ENCODE measurements at regions not wholly inside any gene's neighbourhood (a gene's known extent, or its start where the extent isn't known, plus 50 kb on each side); places are given as distances from the start of the nearest gene placed in this dataset.

DNA sequence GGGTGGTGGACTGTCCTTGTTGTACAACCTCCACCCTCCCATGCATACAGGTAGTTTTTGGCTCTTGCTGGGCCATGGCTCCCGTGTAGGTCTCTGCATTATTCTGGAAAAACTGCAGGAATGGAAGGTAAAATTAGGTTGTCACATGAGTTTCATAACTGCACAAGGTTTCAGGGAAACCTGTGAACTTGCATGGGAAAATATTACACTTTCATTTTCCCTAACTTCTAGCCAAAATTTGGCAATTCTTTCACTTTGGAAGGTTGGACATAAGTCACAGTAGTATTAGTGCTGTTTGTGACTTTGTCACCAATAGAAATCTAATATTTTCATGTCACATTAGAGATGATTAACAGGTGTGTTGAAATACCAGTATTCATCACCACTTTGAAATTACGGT is 118.1 kb upstream of the MGAT5 start:
- no peak for DNase-seq (ENCODE audit: low read depth in 1 of 2, low spot score in 1 of 2)

DNA sequence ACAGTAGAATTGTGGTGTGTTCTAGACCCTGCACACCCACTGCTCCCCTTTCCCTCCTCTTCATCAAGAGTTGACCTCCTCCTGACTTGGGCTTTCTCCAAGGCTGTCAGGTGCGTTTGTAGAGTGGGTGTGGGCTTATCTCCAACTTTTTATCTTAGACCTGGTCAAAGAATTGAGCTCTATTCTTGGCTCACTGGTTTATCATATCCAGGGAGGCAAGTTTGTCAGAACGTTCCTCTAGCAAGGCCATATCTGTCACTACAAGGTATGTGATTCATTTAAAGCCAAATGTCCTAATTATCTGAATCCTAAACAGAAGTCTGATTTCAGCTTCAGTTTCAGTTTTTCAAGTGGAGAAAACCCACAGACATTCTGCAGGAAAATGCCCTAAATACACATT is 117.1 kb upstream of the MGAT5 start:
- no peak for DNase-seq (ENCODE audit: low read depth in 1 of 2, low spot score in 1 of 2)

DNA sequence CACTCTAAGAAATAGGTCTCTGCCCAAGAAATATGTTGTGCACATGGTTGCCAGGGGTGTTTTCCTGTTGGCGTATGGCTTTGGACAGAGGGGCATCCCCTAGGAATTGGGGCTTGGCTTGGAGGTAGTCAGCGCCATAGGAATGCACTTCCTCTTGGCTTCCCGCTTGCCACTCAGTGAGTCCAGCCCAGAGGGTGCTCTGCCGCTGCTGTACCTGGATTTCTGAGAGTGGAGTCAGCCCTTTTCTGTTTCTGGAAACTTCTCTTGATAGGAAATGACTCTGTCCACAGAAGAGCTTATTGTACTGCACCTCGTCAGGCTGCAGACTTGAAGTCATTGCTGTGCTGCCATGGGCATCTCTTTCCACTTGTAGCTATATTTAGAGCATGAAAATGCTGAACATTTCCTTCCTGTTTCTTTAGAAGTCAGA is 116.7 kb upstream of the MGAT5 start:
- DNase-seq (ENCODE audit: low read depth in 1 of 2, low spot score in 1 of 2): no peak

DNA sequence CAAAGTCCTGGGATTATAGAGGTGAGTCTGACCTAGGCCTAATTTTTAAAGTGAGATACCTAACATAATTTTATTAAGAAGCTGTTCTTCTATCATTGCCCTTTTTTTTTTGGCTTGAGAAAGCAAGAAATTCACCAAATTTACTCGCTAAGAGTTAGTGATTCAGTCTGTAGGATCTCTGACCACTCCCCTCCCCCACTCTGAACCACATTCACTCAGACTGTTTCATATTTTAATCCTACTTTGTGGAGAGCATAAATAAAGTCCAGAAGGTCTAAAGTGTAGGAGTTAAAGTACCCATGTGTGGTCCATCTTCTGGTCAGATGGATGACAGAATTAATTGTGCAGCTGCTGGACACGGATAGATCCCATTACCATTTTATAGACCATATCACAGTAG is 115.8 kb upstream of the MGAT5 start:
- no peak for DNase-seq (ENCODE audit: low read depth in 1 of 2, low spot score in 1 of 2)

GRCh38 chr2:134139611-134140010 is 114.3 kb upstream of the MGAT5 start:
- no peak for DNase-seq (ENCODE audit: low read depth in 1 of 2, low spot score in 1 of 2)

DNA sequence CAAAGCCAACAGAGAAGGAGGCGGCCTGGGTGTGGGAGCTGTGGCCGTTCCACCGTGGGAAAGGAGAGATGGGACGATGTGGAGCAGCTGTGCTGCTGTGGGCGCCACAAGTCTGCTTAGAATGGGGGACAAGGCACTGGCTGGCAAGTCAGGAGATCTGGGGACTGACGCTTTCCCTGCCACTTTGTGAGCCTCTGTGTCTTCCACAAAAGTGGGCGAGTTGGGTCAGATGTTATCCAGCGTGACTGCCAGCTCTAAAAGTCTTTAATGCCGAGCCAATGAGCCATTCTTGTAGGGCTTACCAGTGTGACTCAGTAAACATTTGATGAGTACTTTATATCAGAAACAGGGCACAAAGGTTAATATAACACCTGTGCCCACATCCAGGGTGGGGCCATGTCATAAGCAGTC is 113.6 kb upstream of the MGAT5 start:
- no peak for DNase-seq (ENCODE audit: low read depth in 1 of 2, low spot score in 1 of 2)

DNA sequence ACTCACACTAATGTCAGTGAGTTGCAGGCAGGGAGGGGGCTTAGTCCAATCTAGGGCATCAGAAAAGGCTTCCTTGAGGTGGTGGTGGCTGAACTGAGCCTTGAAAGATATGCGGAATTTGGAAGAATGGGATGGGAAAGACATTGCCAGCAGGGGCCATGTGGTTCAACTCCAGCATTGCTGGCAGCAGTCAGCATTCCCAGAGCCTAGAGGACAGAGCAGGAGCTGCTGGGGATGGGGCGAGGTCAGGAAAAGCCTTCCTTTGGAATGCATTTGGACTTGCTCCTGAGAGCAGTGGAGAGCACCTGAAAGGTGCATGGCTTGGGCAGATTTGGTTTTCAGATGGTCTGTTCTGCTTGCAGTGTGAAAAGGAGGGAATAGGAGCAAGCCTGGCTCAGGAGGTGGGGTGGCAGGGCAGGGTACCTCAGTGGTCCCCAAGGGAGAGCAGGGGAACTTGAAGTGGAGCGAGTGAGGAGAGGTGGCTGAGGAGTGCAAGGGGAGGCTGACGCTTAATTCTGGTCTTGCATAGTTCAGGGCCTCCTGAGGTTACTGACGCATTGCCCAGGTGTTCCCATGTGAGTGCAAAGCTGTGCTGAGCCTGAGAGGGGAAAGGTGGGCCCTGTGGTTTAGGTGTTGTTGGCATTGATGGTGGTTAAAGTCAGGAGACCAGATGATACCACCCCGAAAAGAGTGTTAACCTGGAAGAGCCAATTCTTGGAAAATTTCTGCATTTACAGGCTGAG is 112.1 kb upstream of the MGAT5 start:
- no peak for DNase-seq (ENCODE audit: low read depth in 1 of 2, low spot score in 1 of 2)

DNA sequence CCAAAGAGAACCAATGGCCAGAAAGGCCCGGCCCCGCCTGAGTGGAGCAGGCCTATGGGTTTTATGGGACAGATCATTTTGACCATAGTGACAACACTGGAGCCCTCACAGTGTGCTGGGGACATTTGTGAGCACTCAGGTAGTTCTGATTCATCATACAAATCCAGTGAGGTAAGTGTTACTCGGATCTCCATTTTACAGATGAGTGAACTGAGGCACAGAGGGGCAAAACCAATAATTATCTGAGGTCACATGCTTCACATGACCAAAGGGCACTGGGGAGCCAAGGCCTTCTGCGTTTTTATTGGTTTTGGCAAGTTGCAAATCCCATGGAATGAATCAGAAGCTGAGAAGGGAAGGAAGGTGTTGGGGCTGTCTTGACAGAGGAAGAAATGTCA is 111.5 kb upstream of the MGAT5 start:
- no peak for DNase-seq (ENCODE audit: low read depth in 1 of 2, low spot score in 1 of 2)

GRCh38 chr2:134142903-134143302 is 111.0 kb upstream of the MGAT5 start:
- DNase-seq (ENCODE audit: low read depth in 1 of 2, low spot score in 1 of 2): no peak

DNA sequence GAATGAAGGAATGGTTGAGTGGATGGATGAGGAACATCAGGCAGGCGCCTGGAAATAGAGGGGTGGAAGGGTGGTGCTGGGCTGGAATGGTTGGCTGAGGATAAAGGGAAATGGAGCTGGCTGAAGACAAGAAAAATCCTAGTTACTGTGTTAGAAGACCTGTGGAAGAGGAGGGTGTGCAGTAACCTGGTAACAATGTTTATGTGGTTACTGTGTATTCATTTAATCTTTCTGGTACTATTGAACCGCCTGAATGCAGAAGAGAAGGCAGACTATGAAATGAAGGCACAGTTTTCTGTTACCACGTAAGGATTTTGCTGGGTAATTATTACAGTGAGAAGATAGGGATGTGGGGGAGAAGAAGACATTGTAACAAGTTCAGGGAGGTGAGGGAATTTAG is 110.3 kb upstream of the MGAT5 start:
- no peak for DNase-seq (ENCODE audit: low read depth in 1 of 2, low spot score in 1 of 2)

- DNase-seq (ENCODE audit: low read depth in 1 of 2, low spot score in 1 of 2): no peak
These were observed 109.7 kb upstream of the MGAT5 start for GRCh38 chr2:134144081-134144596.

DNA sequence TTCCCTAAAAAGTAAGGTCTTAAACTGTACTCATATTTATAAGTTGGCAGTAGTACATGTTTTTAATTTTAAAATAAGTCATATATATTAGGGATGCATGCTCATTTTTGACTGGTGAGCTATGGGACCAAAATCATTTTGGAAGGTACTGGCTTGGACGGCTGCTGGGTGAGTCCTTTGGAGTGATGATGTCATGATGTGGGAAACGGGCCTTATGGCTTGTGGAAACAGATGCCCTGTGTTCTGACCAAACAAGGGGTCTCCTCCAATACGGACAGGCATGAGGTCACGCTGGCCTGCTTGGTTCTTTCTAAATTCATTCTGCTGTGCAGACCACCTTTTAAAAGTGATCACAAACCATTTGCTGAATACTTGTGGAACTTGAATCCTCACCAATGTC is 109.2 kb upstream of the MGAT5 start:
- DNase-seq (ENCODE audit: low read depth in 1 of 2, low spot score in 1 of 2): no peak

GRCh38 chr2:134145519-134145918 is 108.4 kb upstream of the MGAT5 start:
- DNase-seq (ENCODE audit: low read depth in 1 of 2, low spot score in 1 of 2): no peak

GRCh38 chr2:134146161-134146560 is 107.7 kb upstream of the MGAT5 start:
- no peak for DNase-seq (ENCODE audit: low read depth in 1 of 2, low spot score in 1 of 2)

DNA sequence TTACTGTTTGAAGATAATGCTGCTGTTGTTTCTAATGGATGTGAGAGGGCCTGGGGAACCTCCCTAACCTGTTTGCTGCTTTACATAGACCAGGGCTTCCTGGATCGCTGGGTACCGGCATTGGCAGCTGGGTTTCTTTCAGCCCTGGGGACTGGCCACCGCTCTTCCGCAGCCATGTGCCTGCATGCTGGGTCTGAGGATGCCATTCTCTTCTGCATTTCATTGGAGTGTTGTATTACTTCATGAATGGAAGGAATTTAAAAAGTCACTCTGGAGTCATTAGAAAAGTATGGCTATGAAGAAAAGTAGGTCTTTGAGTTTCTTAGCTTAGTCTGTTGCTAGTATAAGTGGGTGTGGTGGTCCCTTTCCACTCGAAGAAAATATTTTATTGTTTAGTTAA is 107.3 kb upstream of the MGAT5 start:
- DNase-seq (ENCODE audit: low read depth in 1 of 2, low spot score in 1 of 2): no peak

DNA sequence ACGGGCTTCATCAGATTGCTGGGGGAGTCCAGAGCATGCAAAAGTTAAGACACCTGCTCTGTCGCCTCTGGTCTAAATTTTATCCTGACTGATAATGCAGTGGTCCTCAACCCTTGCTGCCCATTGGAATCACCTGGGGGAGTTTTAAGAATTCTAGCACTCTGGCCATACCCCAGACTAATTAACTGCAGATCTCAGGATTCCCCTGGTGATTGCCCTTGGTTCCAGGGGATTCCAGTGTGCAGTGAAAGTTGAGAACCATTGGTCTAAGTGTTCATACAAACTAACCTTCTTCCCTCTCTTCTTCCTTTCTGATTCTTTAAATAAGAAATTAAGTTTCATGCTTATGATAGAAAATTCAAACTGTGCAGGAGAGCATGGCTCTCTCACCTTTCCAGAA is 105.7 kb upstream of the MGAT5 start:
- no peak for DNase-seq (ENCODE audit: low read depth in 1 of 2, low spot score in 1 of 2)

- DNase-seq (ENCODE audit: low read depth in 1 of 2, low spot score in 1 of 2): no peak
These were observed 104.9 kb upstream of the MGAT5 start for GRCh38 chr2:134148843-134149472.

DNA sequence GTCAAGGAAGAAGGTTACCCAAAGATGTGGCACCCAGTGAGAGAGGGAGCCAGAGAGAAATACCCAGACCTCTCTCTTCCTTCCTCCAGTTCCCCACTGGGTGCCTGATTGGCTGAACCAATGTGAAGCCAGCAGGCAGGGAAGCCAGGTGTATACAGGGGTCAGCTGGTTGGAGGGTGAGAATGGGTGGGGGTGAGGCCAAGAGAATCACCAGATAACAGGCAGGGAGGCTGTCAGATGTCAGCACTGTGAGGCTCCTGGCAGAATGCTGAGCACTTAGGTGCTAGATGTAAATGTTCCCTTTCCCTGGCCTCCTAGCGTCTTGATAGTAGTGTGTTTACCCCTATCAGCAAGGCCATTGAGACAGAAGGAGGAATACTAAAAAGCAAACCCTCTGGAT is 104.0 kb upstream of the MGAT5 start:
- DNase-seq (ENCODE audit: low read depth in 1 of 2, low spot score in 1 of 2): no peak

DNA sequence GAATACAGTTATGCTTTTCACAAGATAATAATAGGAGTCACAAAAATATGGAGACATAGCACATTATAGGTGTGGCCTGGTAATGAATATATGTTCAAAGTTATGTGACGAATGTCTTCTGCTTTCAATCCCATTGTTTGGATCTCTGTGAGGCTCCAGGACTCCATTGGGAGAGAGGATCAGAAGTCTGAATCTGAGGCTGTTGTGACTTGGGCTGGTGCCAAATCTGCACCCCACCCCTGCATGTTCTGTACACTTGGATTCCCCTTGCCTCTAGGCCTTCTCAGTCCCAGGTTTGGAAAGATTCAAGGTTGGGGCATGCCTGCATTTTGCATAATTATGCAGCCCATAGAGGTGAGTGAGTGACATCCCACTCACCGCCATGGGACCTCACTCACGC is 103.1 kb upstream of the MGAT5 start:
- DNase-seq (ENCODE audit: low read depth in 1 of 2, low spot score in 1 of 2): no peak

DNA sequence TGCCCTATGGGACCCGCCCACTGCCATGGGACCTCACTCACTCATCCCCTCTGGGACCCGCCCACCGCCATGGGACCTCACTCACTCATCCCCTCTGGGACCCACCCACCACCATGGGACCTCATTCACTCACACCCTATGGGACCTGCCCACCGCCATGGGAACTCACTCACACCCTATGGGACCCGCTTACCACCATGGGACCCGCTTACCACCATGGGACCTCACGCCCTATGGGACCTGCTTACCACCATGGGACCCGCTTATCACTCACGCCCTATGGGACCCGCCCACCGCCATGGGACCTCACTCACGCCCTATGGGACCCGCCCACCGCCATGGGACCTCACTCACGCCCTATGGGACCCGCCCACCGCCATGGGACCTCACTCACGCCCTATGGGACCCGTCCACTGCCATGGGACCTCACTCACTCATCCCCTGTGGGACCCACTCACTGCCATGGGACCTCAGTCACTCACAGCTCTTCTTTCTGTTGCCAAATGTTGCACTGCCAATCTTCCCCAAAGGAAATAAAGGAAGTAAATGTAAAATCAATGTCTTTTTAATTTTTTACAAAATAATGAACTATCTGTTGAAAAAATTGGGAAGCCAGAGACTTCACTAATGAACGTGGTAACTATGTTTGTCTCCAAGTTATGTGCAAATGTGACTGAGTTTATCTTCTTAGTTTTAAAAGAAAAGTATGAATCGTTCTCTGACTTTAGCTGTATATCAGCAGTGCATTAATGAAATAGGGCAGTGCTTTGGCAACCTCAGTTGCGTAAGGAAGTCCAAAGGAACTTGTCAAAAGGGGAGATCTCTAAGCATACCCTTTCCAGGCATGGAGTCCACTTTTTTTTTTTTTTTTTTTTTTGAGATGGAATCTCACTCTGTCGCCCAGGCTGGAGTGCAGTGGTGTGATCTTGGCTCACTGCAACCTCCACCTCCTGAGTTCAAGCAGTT is 101.5 kb upstream of the MGAT5 start:
- DNase-seq (ENCODE audit: low read depth in 1 of 2, low spot score in 1 of 2): no peak

DNA sequence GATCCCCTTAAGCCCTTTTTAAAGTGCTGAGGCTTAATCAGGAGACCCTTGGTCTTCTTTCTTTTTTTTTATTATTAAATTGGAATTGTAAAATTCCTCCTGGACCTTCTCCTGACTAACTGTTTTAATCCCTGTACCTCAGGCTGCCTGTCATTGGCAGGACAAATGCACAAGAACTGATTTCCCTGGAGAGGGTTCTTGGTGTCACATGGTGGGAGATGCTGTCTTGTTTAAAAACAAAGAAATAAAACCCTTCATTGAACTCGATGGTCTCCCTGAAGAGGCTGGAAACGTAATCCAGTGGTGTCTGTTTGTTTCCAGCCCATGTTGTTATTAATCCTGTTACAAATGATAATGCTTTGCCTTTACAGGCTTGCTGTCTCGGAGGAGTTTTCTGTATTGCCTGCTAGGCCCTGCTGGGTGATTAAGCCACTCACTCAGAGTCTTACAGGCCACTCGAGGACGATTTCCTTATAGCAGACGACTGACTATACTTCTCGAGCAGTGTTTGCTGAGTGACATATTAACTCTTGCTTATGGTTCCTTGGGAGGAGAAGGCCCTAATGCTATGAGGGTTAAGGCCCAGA is 100.5 kb upstream of the MGAT5 start:
- no peak for DNase-seq (ENCODE audit: low read depth in 1 of 2, low spot score in 1 of 2)

All from stimulated activated CD4-positive, alpha-beta T cell treated with anti-CD3 and anti-CD28 coated beads, Interleukin-15, amount 100 ng/mL, for 1 hour (primary cell).